ENCODE measurements at regions not wholly inside any gene's neighbourhood (a gene's known extent, or its start where the extent isn't known, plus 50 kb on each side); places are given as distances from the start of the nearest gene placed in this dataset.

- Mint-ChIP-seq H3K4me3 (no peak overlapping the region), H3K4me1 (peaks cover 24% of the 10 kb centered on the region), H3K9me3 (no peaks in the 10 kb centered on the region), H3K36me3 (ENCODE audit: low read depth) (no peaks in the 10 kb centered on the region), H3K27ac (no peak overlapping the region), H3K27me3 (ENCODE audit: insufficient read depth) (no peaks in the 10 kb centered on the region)
- Histone ChIP-seq H3K9me3 (ENCODE audit: control insufficient read depth, low read length) (no peaks in the 10 kb centered on the region), H3K27me3 (ENCODE audit: control insufficient read depth, insufficient read depth, low read length, poor library complexity, severe bottlenecking) (no peaks in the 10 kb centered on the region), H3K4me1 (ENCODE audit: control insufficient read depth, insufficient read depth, low read length) (peaks cover 12% of the 10 kb centered on the region), H3K27ac (ENCODE audit: low read depth, low read length) (no peak overlapping the region), H3K9ac (ENCODE audit: extremely low read depth, low read length, poor library complexity, severe bottlenecking) (no peak overlapping the region), H3K36me3 (ENCODE audit: control insufficient read depth, insufficient read depth, low read length) (no peaks in the 10 kb centered on the region), H3K4me3 (ENCODE audit: low read length) (no peak overlapping the region)
- 90 to 100% methylated on average over 1 of the region's 1 CpG for WGBS, 2 experiments (ENCODE audit: insufficient coverage in 1 of 2, insufficient read length in 1 of 2)
- DNase-seq, result no peak
- no peak for TF ChIP-seq CTCF (conservative IDR thresholded peaks at IDR 0.05)
These were observed 177.0 kb upstream of the MMS22L start for GRCh38 chr6:97459986-97460385.

DNA sequence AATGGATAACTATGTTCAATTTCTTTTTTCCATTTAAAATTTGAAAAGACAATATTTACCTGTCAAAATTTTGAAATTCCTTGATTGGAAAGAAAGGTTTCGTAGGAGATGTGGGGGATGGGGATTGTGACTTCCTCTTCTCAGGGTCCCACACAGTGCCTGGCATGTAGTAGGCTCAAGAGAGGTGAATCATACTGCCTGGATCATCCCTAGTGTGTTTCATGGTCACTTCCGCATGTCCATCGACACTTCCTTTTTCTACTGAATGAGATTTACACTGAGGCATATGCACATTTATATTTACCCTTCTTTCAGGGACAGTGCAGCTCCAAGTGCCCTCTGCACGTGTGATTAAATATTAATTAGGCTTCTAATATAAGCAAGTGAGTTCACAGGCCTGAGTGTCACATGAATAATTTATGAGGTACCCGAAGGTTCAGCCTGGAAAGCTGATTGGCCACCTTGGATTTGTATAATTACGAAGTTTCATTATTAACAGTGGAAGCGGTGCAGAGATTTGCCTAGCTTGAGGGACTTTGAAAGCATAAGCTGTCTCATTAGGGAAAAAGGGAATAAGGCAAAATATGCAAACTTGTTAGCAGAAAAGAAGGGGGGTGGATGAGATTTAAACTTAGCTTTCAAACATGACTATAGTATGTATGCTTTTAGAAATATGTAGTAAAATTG, 177.5 kb upstream of the MMS22L start:
- Histone ChIP-seq H3K27me3 (ENCODE audit: control insufficient read depth, insufficient read depth, low read length, poor library complexity, severe bottlenecking) (no peaks in the 10 kb centered on the region), H3K36me3 (ENCODE audit: control insufficient read depth, insufficient read depth, low read length) (no peaks in the 10 kb centered on the region), H3K27ac (ENCODE audit: low read depth, low read length) (no peak overlapping the region), H3K9ac (ENCODE audit: extremely low read depth, low read length, poor library complexity, severe bottlenecking) (no peak overlapping the region), H3K4me3 (ENCODE audit: low read length) (no peak overlapping the region), H3K9me3 (ENCODE audit: control insufficient read depth, low read length) (no peaks in the 10 kb centered on the region), H3K4me1 (ENCODE audit: control insufficient read depth, insufficient read depth, low read length) (peaks cover 12% of the 10 kb centered on the region)
- H3K9me3 Mint-ChIP-seq, result no peaks in the 10 kb centered on the region
- H3K36me3 Mint-ChIP-seq (ENCODE audit: low read depth), result no peaks in the 10 kb centered on the region
- no peak for TF ChIP-seq CTCF (conservative IDR thresholded peaks at IDR 0.05)
- 84 to 92% methylated on average over 5 to 7 of the region's 7 CpGs for WGBS, 2 experiments (ENCODE audit: insufficient coverage in 1 of 2, insufficient read length in 1 of 2)
- peaks cover 24% of the 10 kb centered on the region for H3K4me1 Mint-ChIP-seq
- DNase-seq, result no peak
- no peak overlapping the region for H3K27ac Mint-ChIP-seq
- H3K4me3 Mint-ChIP-seq, result no peak overlapping the region
- H3K27me3 Mint-ChIP-seq (ENCODE audit: insufficient read depth), result no peaks in the 10 kb centered on the region

GRCh38 chr6:97461218-97461617, 178.2 kb upstream of the MMS22L start:
- peaks cover 12% of the 10 kb centered on the region for H3K4me1 ChIP-seq (ENCODE audit: control insufficient read depth, insufficient read depth, low read length)
- no peak overlapping the region for H3K27ac ChIP-seq (ENCODE audit: low read depth, low read length)
- H3K27me3 Mint-ChIP-seq (ENCODE audit: insufficient read depth), result no peaks in the 10 kb centered on the region

More at GRCh38 chr6:97461218-97461617, 178.2 kb upstream of the MMS22L start:
- Histone ChIP-seq H3K9me3 (ENCODE audit: control insufficient read depth, low read length) (no peaks in the 10 kb centered on the region), H3K36me3 (ENCODE audit: control insufficient read depth, insufficient read depth, low read length) (no peaks in the 10 kb centered on the region), H3K4me3 (ENCODE audit: low read length) (no peak overlapping the region), H3K9ac (ENCODE audit: extremely low read depth, low read length, poor library complexity, severe bottlenecking) (no peak overlapping the region), H3K27me3 (ENCODE audit: control insufficient read depth, insufficient read depth, low read length, poor library complexity, severe bottlenecking) (no peaks in the 10 kb centered on the region)
- Mint-ChIP-seq H3K27ac (no peak overlapping the region), H3K9me3 (no peaks in the 10 kb centered on the region), H3K4me3 (no peak overlapping the region), H3K36me3 (ENCODE audit: low read depth) (no peaks in the 10 kb centered on the region), H3K4me1 (peaks cover 28% of the 10 kb centered on the region)
- DNase-seq, result no peak
- 78% methylated on average over 3 of the region's 3 CpGs for WGBS, 2 experiments (ENCODE audit: insufficient coverage in 1 of 2, insufficient read length in 1 of 2)
- TF ChIP-seq CTCF (conservative IDR thresholded peaks at IDR 0.05), result no peak
